H9 (cell line): ENCODE measurements at regions not wholly inside any gene's neighbourhood (a gene's known extent, or its start where the extent isn't known, plus 50 kb on each side); places are given as distances from the start of the nearest gene placed in this dataset.
A peak's percentile ranks its signal among the peaks of the same experiment; 100 is the strongest.
"Not testable (repeated sequence)": the region's sequence is repeated elsewhere in the genome, so short reads cannot be mapped to it uniquely, and the experiment has no call there.

Experiments used
- DNase-seq: peaks from one replicate; pipeline ENCODE4 v3.0.0-alpha.2; 2017
- H2AFZ ChIP-seq: one replicate; pipeline ENCODE4 v1.6.1; 2013; ENCODE audit warnings: mild to moderate bottlenecking, low read length, control low read depth, moderate library complexity
- H2AK5ac ChIP-seq: 2 replicates; pipeline ENCODE4 v1.6.1; 2013; ENCODE audit warnings: low read length, control low read depth, mixed read lengths; ENCODE audit not compliant: insufficient read length
- H2BK120ac ChIP-seq: one replicate; pipeline ENCODE4 v1.6.1; 2013; ENCODE audit warnings: low read depth, mild to moderate bottlenecking, low read length, control low read depth, inconsistent platforms; ENCODE audit not compliant: poor library complexity, severe bottlenecking
- H2BK12ac ChIP-seq: 2 replicates; pipeline ENCODE4 v1.6.1; 2013; ENCODE audit warnings: low read length, control low read depth, mixed read lengths, low read depth; ENCODE audit not compliant: insufficient read length
- H2BK15ac ChIP-seq: 2 replicates; pipeline ENCODE4 v1.6.1; 2013; ENCODE audit warnings: low read depth, low read length, control low read depth
- H2BK20ac ChIP-seq: one replicate; pipeline ENCODE4 v1.6.1; 2013; ENCODE audit warnings: low read depth, mild to moderate bottlenecking, low read length, control low read depth, inconsistent platforms; ENCODE audit not compliant: poor library complexity, severe bottlenecking
- H2BK5ac ChIP-seq: 2 replicates; pipeline ENCODE4 v1.6.1; 2013; ENCODE audit warnings: low read length, control low read depth, mixed read lengths; ENCODE audit not compliant: insufficient read length
- H3K14ac ChIP-seq: 2 replicates; pipeline ENCODE4 v1.6.1; 2013; ENCODE audit warnings: low read length, control low read depth; ENCODE audit not compliant: insufficient read depth
- H3K18ac ChIP-seq: 2 replicates; pipeline ENCODE4 v1.6.1; 2013; ENCODE audit warnings: low read depth, mild to moderate bottlenecking, mixed read lengths, low read length, control low read depth; ENCODE audit not compliant: insufficient read length
- H3K23ac ChIP-seq: 2 replicates; pipeline ENCODE4 v1.6.1; 2013; ENCODE audit warnings: low read length, control low read depth, mixed read lengths, low read depth; ENCODE audit not compliant: insufficient read length
- H3K23me2 ChIP-seq: 2 replicates; pipeline ENCODE4 v1.6.1; 2013; ENCODE audit warnings: low read depth, mild to moderate bottlenecking, mixed read lengths, low read length, control low read depth; ENCODE audit not compliant: insufficient read length, poor library complexity, severe bottlenecking
- H3K27ac ChIP-seq: 2 replicates; pipeline ENCODE4 v1.5.1; 2013; ENCODE audit warnings: low read length, control low read depth, mixed read lengths, low read depth; ENCODE audit not compliant: insufficient read length
- H3K27me3 ChIP-seq: 2 replicates; pipeline ENCODE4 v1.6.1; 2013; ENCODE audit warnings: low read length, control low read depth, inconsistent platforms; ENCODE audit not compliant: insufficient read depth
- H3K4ac ChIP-seq: 2 replicates; pipeline ENCODE4 v1.6.1; 2013; ENCODE audit warnings: low read depth, mild to moderate bottlenecking, control low read depth, inconsistent platforms, low read length, moderate library complexity
- H3K4me1 ChIP-seq: 2 replicates; pipeline ENCODE4 v1.6.1; 2013; ENCODE audit warnings: low read length, control low read depth, inconsistent platforms; ENCODE audit not compliant: insufficient read depth
- H3K4me2 ChIP-seq: 2 replicates; pipeline ENCODE4 v1.6.1; 2013; ENCODE audit warnings: low read length, control low read depth, mixed read lengths; ENCODE audit not compliant: insufficient read length, insufficient read depth
- H3K56ac ChIP-seq: 2 replicates; pipeline ENCODE4 v1.6.1; 2013; ENCODE audit warnings: low read depth, mild to moderate bottlenecking, mixed read lengths, low read length, control low read depth; ENCODE audit not compliant: insufficient read length
- H3K79me1 ChIP-seq: 2 replicates; pipeline ENCODE4 v1.6.1; 2013; ENCODE audit warnings: low read depth, mild to moderate bottlenecking, moderate library complexity, low read length, control low read depth, inconsistent platforms; ENCODE audit not compliant: insufficient read depth, poor library complexity, severe bottlenecking
- H3K79me2 ChIP-seq: 2 replicates; pipeline ENCODE4 v1.6.1; 2013; ENCODE audit warnings: low read length, control low read depth, inconsistent platforms; ENCODE audit not compliant: insufficient read depth
- H3K9ac ChIP-seq: 2 replicates; pipeline ENCODE4 v1.6.1; 2013; ENCODE audit warnings: low read length, control low read depth, mixed read lengths; ENCODE audit not compliant: insufficient read length; ENCODE audit errors: extremely low read depth
- H3K9me3 ChIP-seq: one replicate; pipeline ENCODE4 v1.6.1; 2013; ENCODE audit warnings: low read depth, low read length, inconsistent platforms; ENCODE audit not compliant: control insufficient read depth
- H3T11ph ChIP-seq: one replicate; pipeline ENCODE4 v1.6.1; 2013; ENCODE audit warnings: mild to moderate bottlenecking, low read length, control low read depth, inconsistent platforms
- H4K20me1 ChIP-seq: one replicate; pipeline ENCODE4 v1.6.1; 2013; ENCODE audit not compliant: control insufficient read depth, insufficient read length, insufficient read depth
- H4K5ac ChIP-seq: 2 replicates; pipeline ENCODE4 v1.6.1; 2013; ENCODE audit warnings: low read depth, mild to moderate bottlenecking, mixed read lengths, low read length, control low read depth; ENCODE audit not compliant: insufficient read length
- H4K8ac ChIP-seq: replicated peaks from 2 replicates; pipeline ENCODE4 v1.6.1; 2013; ENCODE audit warnings: low read length, control low read depth, mixed read lengths, low read depth; ENCODE audit not compliant: insufficient read length
- H4K91ac ChIP-seq: 2 replicates; pipeline ENCODE4 v1.6.1; 2013; ENCODE audit warnings: low read depth, mild to moderate bottlenecking, moderate library complexity, mixed read lengths, low read length, control low read depth; ENCODE audit not compliant: insufficient read length
- H3K27ac Mint-ChIP-seq, 3 experiments: 2 replicates in 2 of 3; 3 replicates in 1 of 3; pipeline ENCODE4 v1.8.0; 2020 to 2021; ENCODE audit warnings: mixed read lengths in 3 of 3, mild to moderate bottlenecking in 1 of 3, moderate library complexity in 1 of 3
- H3K27me3 Mint-ChIP-seq: 2 replicates; pipeline ENCODE4 v1.8.0; 2021; ENCODE audit warnings: low read depth, mild to moderate bottlenecking, moderate library complexity, mixed read lengths
- H3K36me3 Mint-ChIP-seq, 3 experiments: 2 replicates in 2 of 3; 3 replicates in 1 of 3; pipeline ENCODE4 v1.8.0; 2020 to 2021; ENCODE audit warnings: low read depth in 3 of 3, mixed read lengths in 3 of 3; ENCODE audit not compliant: insufficient read depth in 1 of 3
- H3K4me1 Mint-ChIP-seq, 2 experiments: 2 replicates each; pipeline ENCODE4 v1.8.0; 2020; ENCODE audit warnings: mixed read lengths in 2 of 2
- H3K4me3 Mint-ChIP-seq, 2 experiments: 2 replicates in 1 of 2; 3 replicates in 1 of 2; pipeline ENCODE4 v1.8.0; 2020 to 2021; ENCODE audit warnings: mild to moderate bottlenecking in 2 of 2, mixed read lengths in 2 of 2, moderate library complexity in 1 of 2
- H3K9me3 Mint-ChIP-seq, 2 experiments: 2 replicates in 1 of 2; 3 replicates in 1 of 2; pipeline ENCODE4 v1.8.0; 2020; ENCODE audit warnings: mild to moderate bottlenecking in 2 of 2, mixed read lengths in 2 of 2, moderate library complexity in 1 of 2
- CTCF ChIP-seq: fragments of 200-600 bp; sonication (generic); conservative IDR thresholded peaks from 3 replicates; pipeline ENCODE4 v1.8.0; 2021; ENCODE audit warnings: antibody characterized with exemption, mild to moderate bottlenecking
- WGBS: extraction: QIAGEN DNeasy Blood & Tissue Kit; methylation state at CpG from one replicate; pipeline ENCODE4 v1.1.7; 2013; ENCODE audit warnings: missing lambda C conversion rate, low lambda C conversion rate, mixed read lengths; ENCODE audit not compliant: insufficient read length; ENCODE audit errors: extremely low coverage; 5-methylcytosine and 5-hydroxymethylcytosine counted together

GRCh38 chr5:57736716-57737115 lies 254.1 kb upstream of the ACTBL2 start:
- no peak overlapping the region for H3K27ac ChIP-seq

GRCh38 chr5:57735279-57736153 lies 252.9 kb upstream of the ACTBL2 start:
- H4K5ac ChIP-seq, H4K20me1 ChIP-seq, H3K27ac ChIP-seq, H2AK5ac ChIP-seq, H3K23ac ChIP-seq, H2BK12ac ChIP-seq, H3K4me2 ChIP-seq, H3K4ac ChIP-seq, H2AFZ ChIP-seq, H3T11ph ChIP-seq, H3K9ac ChIP-seq, H3K23me2 ChIP-seq, H3K27me3 Mint-ChIP-seq, H4K91ac ChIP-seq, H4K8ac ChIP-seq, H3K36me3 Mint-ChIP-seq, H2BK20ac ChIP-seq, H3K79me2 ChIP-seq, H2BK120ac ChIP-seq, H2BK15ac ChIP-seq, H3K27ac Mint-ChIP-seq, H2BK5ac ChIP-seq, H3K4me3 Mint-ChIP-seq, H3K4me1 ChIP-seq, H3K18ac ChIP-seq, H3K79me1 ChIP-seq, H3K9me3 ChIP-seq, H3K56ac ChIP-seq, H3K27me3 ChIP-seq, H3K14ac ChIP-seq, H3K9me3 Mint-ChIP-seq, DNase-seq: not testable (repeated sequence)
- H3K4me1 Mint-ChIP-seq, result peaks cover 14 to 27% of the 10 kb centered on the region in 2 experiments
- WGBS, result no CpG with 5 or more reads among the region's 7 CpGs

More at GRCh38 chr5:57736716-57737115, 254.1 kb upstream of the ACTBL2 start:
- H2BK120ac ChIP-seq, result no peak overlapping the region
- H2BK20ac ChIP-seq, result no peak overlapping the region
- peaks cover 3% of the 10 kb centered on the region; the same call in 1 of the 2 replicates for H3K4me1 ChIP-seq
- H3T11ph ChIP-seq, result no peak overlapping the region
- no peaks in the 10 kb centered on the region for H3K27me3 ChIP-seq
- peaks cover 14 to 27% of the 10 kb centered on the region in 2 experiments for H3K4me1 Mint-ChIP-seq
- no peaks in the 10 kb centered on the region for H3K9me3 Mint-ChIP-seq
- no peak overlapping the region for H2BK15ac ChIP-seq
- H3K14ac ChIP-seq, result no peak overlapping the region
- no peak for TF ChIP-seq CTCF
- no peak for DNase-seq
- no peak overlapping the region for H2AFZ ChIP-seq
- no peak overlapping the region for H3K56ac ChIP-seq
- H3K4ac ChIP-seq, result no peak overlapping the region
- H3K23me2 ChIP-seq, result no peaks in the 10 kb centered on the region
- H4K8ac ChIP-seq, result no peak overlapping the region
- no peak overlapping the region for H2BK12ac ChIP-seq
- H3K9me3 ChIP-seq, result no peaks in the 10 kb centered on the region
- H2BK5ac ChIP-seq, result no peak overlapping the region
- H4K5ac ChIP-seq, result no peak overlapping the region
- no peak overlapping the region for H2AK5ac ChIP-seq
- H3K23ac ChIP-seq, result no peak overlapping the region
- H3K36me3 Mint-ChIP-seq, result no peaks in the 10 kb centered on the region
- no peak overlapping the region for H4K91ac ChIP-seq
- H3K18ac ChIP-seq, result no peak overlapping the region
- no peaks in the 10 kb centered on the region for H3K27me3 Mint-ChIP-seq
- no peaks in the 10 kb centered on the region for H4K20me1 ChIP-seq
- peak overlapping the region in 1 of 3 experiments; percentile 58; a peak in 1 of 7 replicates for H3K27ac Mint-ChIP-seq
- no peak overlapping the region for H3K9ac ChIP-seq
- no peak overlapping the region for H3K4me2 ChIP-seq
- no peaks in the 10 kb centered on the region for H3K79me1 ChIP-seq
- H3K79me2 ChIP-seq, result no peaks in the 10 kb centered on the region
- no CpG with 5 or more reads among the region's 4 CpGs for WGBS
- H3K4me3 Mint-ChIP-seq, result no peak overlapping the region
